GM10266 (cell line): ENCODE measurements at regions not wholly inside any gene's neighbourhood (a gene's known extent, or its start where the extent isn't known, plus 50 kb on each side); places are given as distances from the start of the nearest gene placed in this dataset.
"Not testable (repeated sequence)": the region's sequence is repeated elsewhere in the genome, so short reads cannot be mapped to it uniquely, and the experiment has no call there.

Experiments
- DNase-seq: peaks from one replicate; pipeline ENCODE4 v3.0.0; 2012; ENCODE audit errors: extremely low spot score
- CTCF ChIP-seq: IDR thresholded peaks from 2 replicates; pipeline ENCODE4 v1.5.1; 2012; ENCODE audit warnings: mild to moderate bottlenecking, low read depth; ENCODE audit not compliant: control insufficient read depth, insufficient read depth; ENCODE audit errors: missing control alignments

- DNase-seq: no peak
- TF ChIP-seq CTCF: no peak
Observed at GRCh38 chr18:10351858-10352257, 102.6 kb upstream of the APCDD1 start.

DNA sequence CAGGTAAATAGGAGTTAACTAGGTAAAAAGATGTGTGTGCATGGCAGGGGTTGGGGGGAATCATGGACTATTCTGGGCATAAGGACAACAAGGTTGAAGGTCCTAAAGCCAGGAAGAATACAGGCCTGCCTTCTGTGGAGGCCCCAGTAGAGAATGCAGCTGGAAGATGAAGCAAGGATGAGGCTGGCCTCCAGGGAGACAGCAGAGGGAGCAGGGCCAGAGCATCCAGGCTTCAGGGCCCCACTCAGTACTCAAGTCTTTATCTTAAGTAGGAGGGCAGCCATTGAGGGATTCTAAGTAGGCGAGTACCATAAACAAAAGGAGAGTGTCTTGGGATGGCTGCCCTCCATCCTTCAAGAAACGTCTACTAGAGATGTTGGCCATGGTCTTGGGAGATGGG lies 101.8 kb upstream of the APCDD1 start:
- TF ChIP-seq CTCF: no peak
- DNase-seq: no peak

DNA sequence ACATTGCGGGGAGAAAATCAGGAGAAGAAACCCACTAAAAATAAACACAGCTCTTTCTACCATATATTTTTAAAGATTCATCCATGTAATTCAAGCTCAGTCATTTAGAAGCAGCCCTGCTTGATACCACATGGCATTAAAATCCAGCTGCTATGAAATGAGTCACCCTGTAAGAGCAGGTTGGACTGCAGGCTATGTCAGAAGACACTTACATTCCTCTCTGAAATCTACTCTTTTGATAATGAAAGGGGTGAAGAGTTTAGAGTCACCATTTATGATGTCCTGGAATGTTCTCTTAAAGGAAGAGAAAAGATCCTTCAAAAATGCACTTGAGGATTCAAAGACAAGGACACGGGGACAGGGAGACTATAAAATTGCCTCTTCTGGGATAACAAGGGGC lies 100.6 kb upstream of the APCDD1 start:
- no peak for TF ChIP-seq CTCF
- DNase-seq: no peak

- no peak for DNase-seq
- TF ChIP-seq CTCF: no peak
Observed at GRCh38 chr18:10354241-10354811, 100.1 kb upstream of the APCDD1 start.

- DNase-seq: no peak
- TF ChIP-seq CTCF: no peak
Observed at GRCh38 chr18:10354890-10355289, 99.5 kb upstream of the APCDD1 start.

- not testable (repeated sequence) for DNase-seq
Observed at GRCh38 chr18:10356999-10357398, 97.4 kb upstream of the APCDD1 start.

DNA sequence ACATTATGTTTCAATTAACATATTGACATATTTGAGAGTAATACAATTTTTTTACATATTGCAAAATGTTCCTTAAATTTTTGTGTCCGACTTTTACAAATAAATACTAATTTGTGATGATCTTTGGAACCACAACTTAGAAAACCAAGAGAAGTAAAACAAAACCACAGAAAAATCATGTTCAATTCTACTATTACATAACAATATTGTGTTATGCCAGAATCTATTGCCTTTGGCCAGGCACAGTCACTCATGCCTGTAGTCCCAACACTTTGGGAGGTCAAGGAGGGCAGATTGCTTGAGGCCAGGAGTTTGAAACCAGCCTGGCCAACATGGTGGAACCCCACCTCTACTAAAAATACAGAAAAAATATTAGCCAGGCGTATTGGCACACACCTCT lies 92.8 kb upstream of the APCDD1 start:
- no peak for TF ChIP-seq CTCF
- no peak for DNase-seq

DNA sequence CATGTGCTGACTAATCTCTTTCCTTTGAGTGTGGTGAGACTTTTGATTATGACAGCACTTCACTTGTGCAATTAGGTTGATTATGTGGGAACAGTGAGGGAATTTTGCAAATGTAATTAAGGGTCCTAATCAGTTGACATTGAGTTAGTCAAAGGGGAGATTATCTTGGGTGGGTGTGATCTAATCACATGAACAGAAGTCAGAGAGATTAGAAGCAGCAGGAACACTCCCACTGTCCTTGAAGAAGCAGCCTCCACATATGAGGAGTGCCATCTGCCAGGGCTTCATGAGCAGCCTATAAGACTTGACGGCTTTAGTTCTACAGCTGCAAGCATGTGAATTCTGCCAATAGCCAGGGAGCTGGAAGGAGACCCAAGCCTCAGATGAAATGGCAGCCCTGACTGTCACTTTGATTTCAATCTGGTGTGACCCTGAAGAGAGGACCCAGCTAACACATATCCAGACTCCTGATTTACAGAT lies 89.4 kb upstream of the APCDD1 start:
- DNase-seq: no peak
- TF ChIP-seq CTCF: no peak
